ENCODE measurements at regions not wholly inside any gene's neighbourhood (a gene's known extent, or its start where the extent isn't known, plus 50 kb on each side); places are given as distances from the start of the nearest gene placed in this dataset.

DNA sequence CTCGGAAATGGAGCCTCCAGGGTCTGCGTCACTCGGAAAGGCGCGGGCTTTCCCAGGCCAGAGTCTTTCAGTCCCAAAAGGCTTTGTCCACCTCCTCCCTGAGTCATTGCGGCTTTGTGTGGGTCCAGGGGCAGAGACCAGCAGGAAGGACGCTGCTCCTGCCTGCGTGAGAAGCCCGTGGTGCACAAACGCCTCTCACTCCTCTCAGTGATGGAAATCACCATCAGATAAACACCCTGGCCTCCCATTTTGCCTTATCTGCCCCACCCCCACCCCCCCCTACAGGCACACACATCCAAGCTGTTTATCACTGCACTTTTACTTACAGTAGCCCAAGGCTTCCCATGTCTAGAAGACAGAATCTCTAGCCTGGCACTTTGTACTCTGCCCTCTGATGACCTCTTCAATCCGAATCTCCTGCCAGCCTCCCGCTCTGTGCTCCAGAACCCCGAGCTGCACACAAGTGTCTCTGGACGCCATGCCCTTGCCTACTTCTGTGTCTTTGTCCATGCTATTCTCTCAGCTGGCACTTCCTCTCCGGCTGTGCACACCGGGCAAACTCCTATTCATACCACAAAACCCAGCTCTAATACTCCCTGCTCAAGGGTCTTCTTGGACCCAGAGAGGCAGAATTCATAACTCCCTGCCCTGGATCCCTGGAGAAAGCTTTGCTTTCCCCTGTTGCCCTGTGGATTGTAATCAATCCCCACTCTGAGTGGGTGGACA, 954.6 kb downstream of the TBC1D22A start:
- Histone ChIP-seq H3K27me3 (ENCODE audit: insufficient read depth) (no peaks in the 10 kb centered on the region), H3K4me1 (ENCODE audit: insufficient read depth) (no peaks in the 10 kb centered on the region), H4K20me1 (replicated peaks; ENCODE audit: insufficient read depth) (no peaks in the 10 kb centered on the region), H3K9me2 (ENCODE audit: insufficient read depth) (no peaks in the 10 kb centered on the region), H3K79me2 (replicated peaks; ENCODE audit: insufficient read depth) (no peaks in the 10 kb centered on the region), H3K4me2 (no peak overlapping the region), H3F3A (replicated peaks; ENCODE audit: low read depth) (no peaks in the 10 kb centered on the region), H3K36me3 (ENCODE audit: insufficient read depth) (peaks cover 18% of the 10 kb centered on the region), H3K4me3 (no peak overlapping the region), H2AFZ (no peak overlapping the region), H3K27ac (ENCODE audit: low read depth) (no peak overlapping the region)
- Mint-ChIP-seq H3K9me3 (0 out of 3 replicates have a peak, but pooled peaks cover 2% of the 10 kb centered on the region), H3K4me1 (peaks cover 19% of the 10 kb centered on the region; the same call in 2 of the 3 replicates), H3K36me3 (ENCODE audit: low read depth) (no peaks in the 10 kb centered on the region), H3K27ac (no peak overlapping the region), H3K4me3 (no peak overlapping the region), H3K27me3 (ENCODE audit: insufficient read depth, low read depth, poor library complexity) (peaks cover 11% of the 10 kb centered on the region)
- TF ChIP-seq ZNF462 (CRISPR knock-in tag; IDR thresholded peaks at IDR 0.05) (no peak), POLR2AphosphoS5 (IDR thresholded peaks at IDR 0.05; ENCODE audit: low read depth) (no peak), EZH2 (IDR thresholded peaks at IDR 0.05; ENCODE audit: low read depth, unreplicated experiment) (no peak), JUNB (IDR thresholded peaks at IDR 0.05; ENCODE audit: unreplicated experiment) (no peak), STAT1 (IDR thresholded peaks at IDR 0.05; ENCODE audit: unreplicated experiment) (no peak), CTCF (conservative IDR thresholded peaks at IDR 0.05; ENCODE audit: low read depth in 2 of 2) (no peak), CREB1 (CRISPR knock-in tag; IDR thresholded peaks at IDR 0.05; ENCODE audit: low read depth) (no peak), ZNF331 (CRISPR knock-in tag; IDR thresholded peaks at IDR 0.05; ENCODE audit: low read depth) (no peak), EZH2phosphoT487 (IDR thresholded peaks at IDR 0.05; ENCODE audit: unreplicated experiment) (no peak)
- TF ChIP-seq, protein P1, sequence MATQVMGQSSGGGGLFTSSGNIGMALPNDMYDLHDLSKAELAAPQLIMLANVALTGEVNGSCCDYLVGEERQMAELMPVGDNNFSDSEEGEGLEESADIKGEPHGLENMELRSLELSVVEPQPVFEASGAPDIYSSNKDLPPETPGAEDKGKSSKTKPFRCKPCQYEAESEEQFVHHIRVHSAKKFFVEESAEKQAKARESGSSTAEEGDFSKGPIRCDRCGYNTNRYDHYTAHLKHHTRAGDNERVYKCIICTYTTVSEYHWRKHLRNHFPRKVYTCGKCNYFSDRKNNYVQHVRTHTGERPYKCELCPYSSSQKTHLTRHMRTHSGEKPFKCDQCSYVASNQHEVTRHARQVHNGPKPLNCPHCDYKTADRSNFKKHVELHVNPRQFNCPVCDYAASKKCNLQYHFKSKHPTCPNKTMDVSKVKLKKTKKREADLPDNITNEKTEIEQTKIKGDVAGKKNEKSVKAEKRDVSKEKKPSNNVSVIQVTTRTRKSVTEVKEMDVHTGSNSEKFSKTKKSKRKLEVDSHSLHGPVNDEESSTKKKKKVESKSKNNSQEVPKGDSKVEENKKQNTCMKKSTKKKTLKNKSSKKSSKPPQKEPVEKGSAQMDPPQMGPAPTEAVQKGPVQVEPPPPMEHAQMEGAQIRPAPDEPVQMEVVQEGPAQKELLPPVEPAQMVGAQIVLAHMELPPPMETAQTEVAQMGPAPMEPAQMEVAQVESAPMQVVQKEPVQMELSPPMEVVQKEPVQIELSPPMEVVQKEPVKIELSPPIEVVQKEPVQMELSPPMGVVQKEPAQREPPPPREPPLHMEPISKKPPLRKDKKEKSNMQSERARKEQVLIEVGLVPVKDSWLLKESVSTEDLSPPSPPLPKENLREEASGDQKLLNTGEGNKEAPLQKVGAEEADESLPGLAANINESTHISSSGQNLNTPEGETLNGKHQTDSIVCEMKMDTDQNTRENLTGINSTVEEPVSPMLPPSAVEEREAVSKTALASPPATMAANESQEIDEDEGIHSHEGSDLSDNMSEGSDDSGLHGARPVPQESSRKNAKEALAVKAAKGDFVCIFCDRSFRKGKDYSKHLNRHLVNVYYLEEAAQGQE (IDR thresholded peaks at IDR 0.05; ENCODE audit: unreplicated experiment) = no peak
- TF ChIP-seq, protein P2, sequence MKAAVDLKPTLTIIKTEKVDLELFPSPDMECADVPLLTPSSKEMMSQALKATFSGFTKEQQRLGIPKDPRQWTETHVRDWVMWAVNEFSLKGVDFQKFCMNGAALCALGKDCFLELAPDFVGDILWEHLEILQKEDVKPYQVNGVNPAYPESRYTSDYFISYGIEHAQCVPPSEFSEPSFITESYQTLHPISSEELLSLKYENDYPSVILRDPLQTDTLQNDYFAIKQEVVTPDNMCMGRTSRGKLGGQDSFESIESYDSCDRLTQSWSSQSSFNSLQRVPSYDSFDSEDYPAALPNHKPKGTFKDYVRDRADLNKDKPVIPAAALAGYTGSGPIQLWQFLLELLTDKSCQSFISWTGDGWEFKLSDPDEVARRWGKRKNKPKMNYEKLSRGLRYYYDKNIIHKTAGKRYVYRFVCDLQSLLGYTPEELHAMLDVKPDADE (IDR thresholded peaks at IDR 0.05) = no peak
- ATAC-seq (no peak), DNase-seq (ENCODE audit: low spot score) (no peak)

Measured in GM23338 (cell line).